Body of pancreas (tissue), 4 donors: ENCODE measurements at regions not wholly inside any gene's neighbourhood (a gene's known extent, or its start where the extent isn't known, plus 50 kb on each side); places are given as distances from the start of the nearest gene placed in this dataset.

ENCODE experiments used
- CTCF ChIP-seq, 7 experiments: fragments of 450-650 bp in 4 of 7; fragments of 200-600 bp in 3 of 7; sonication (generic) in 3 of 7; IDR thresholded peaks; one replicate each; pipeline ENCODE4 v1.5.1; 2016 to 2019; ENCODE audit warnings: antibody characterized with exemption in 7 of 7
- POLR2A ChIP-seq, 3 donors: fragments of 450-650 bp; IDR thresholded peaks; one replicate each; pipeline ENCODE4 v1.6.1; 2016; ENCODE audit warnings: antibody characterized with exemption in 3 of 3, mild to moderate bottlenecking in 2 of 3

GRCh38 chr1:230496451-230496850 is 70.3 kb upstream of the PGBD5 start:
- TF ChIP-seq CTCF (IDR thresholded peaks at IDR 0.05) (no peak), POLR2A (IDR thresholded peaks at IDR 0.05) (no peak)
